Prostate gland (tissue), 2 donors: ENCODE measurements at regions not wholly inside any gene's neighbourhood (a gene's known extent, or its start where the extent isn't known, plus 50 kb on each side); places are given as distances from the start of the nearest gene placed in this dataset.

Experiments
- DNase-seq: peaks from one replicate; pipeline ENCODE4 v3.0.0-alpha.2; 2019; ENCODE audit warnings: low spot score
- H3K27ac ChIP-seq, 2 donors: fragments of 200-600 bp; sonication (generic); 2 replicates each; pipeline ENCODE4 v1.5.1; 2017 to 2019
- H3K27me3 ChIP-seq: fragments of 200-600 bp; sonication (generic); replicated peaks from 2 replicates; pipeline ENCODE4 v1.5.1; 2019; ENCODE audit not compliant: insufficient read depth
- H3K36me3 ChIP-seq, 2 donors: fragments of 200-600 bp; sonication (generic); 1 replicate in 1 of 2; 2 replicates in 1 of 2; pipeline versions ENCODE4 v1.5.1 to v1.8.1; 2017 to 2019
- H3K4me1 ChIP-seq: fragments of 200-600 bp; sonication (generic); replicated peaks from 2 replicates; pipeline ENCODE4 v1.5.1; 2019
- H3K4me3 ChIP-seq, 2 donors: fragments of 200-600 bp; sonication (generic); 2 replicates each; pipeline ENCODE4 v1.5.1; 2017 to 2019
- H3K9me3 ChIP-seq: fragments of 200-600 bp; sonication (generic); 2 replicates; pipeline ENCODE4 v1.5.1; 2017
- CTCF ChIP-seq, 4 experiments: fragments of 200-600 bp in 2 of 4; fragments of 450-650 bp in 2 of 4; sonication (generic) in 2 of 4; IDR thresholded peaks; 1 replicate in 3 of 4; 2 replicates in 1 of 4; pipeline ENCODE4 v1.5.1; 2016 to 2019; ENCODE audit warnings: antibody characterized with exemption in 4 of 4, mild to moderate bottlenecking in 2 of 4, moderate library complexity in 2 of 4
- POLR2A ChIP-seq: fragments of 450-650 bp; IDR thresholded peaks from one replicate; pipeline ENCODE4 v1.6.1; 2016; ENCODE audit warnings: antibody characterized with exemption, mild to moderate bottlenecking
- POLR2AphosphoS5 ChIP-seq: sonication (generic); formaldehyde crosslinking; IDR thresholded peaks from one replicate; pipeline ENCODE4 v1.6.1; 2017; ENCODE audit warnings: antibody characterized with exemption
- WGBS: methylation state at CpG from one replicate; pipeline ENCODE4 v1.1.5; 2018; 5-methylcytosine and 5-hydroxymethylcytosine counted together
- intact Hi-C: fragments of 100-400 bp; cut with DNase I; formaldehyde crosslinking; loops from one replicate; pipeline ENCODE4 v1.14.2; 2022

DNA sequence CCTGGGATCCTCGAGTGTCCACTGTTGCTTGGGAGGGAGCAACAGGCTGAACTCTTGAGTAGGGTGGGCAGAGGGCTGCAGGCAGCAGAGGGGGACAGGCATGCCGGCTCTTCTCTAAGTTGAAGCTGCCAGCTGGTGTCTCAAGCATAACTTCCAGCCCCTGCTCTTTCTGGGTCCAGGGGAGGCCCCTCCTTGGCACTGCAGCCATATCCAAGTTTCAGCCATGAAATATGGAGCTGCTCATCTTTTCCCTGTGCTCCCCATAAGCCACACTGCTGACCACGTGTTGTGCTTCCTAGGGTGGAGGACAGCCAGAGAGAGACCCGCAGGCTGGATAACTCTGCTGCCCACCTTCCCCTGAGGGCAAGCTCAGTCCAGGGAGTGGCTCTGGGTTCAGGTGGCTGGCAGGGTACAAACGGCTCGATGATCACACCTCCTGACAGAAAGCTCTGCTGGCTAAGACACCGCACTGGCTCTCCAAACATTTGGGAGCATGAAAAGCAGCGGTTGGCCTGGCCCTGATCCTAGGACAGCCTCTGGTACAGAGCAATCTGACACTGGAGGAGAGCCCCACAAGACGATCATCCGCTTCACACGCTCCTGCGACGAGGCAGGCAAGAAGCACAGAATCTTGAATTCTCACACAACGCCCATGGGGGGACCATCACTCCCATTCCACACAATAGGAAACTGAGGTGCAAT, 79.6 kb downstream of the PITPNM2 start:
- intact Hi-C loops, result no loop called here
- Histone ChIP-seq H3K27ac (peak overlapping the region in 1 of 2 donors; percentile 10), H3K9me3 (no peaks in the 10 kb centered on the region), H3K27me3 (no peaks in the 10 kb centered on the region), H3K4me1 (no peaks in the 10 kb centered on the region), H3K4me3 (no peak overlapping the region), H3K36me3 (no peaks in the 10 kb centered on the region)
- 19% methylated on average over 14 of the region's 14 CpGs for WGBS
- TF ChIP-seq POLR2A (no peak), POLR2AphosphoS5 (peak; percentile 23)
- DNase-seq, result no peak

GRCh38 chr12:123070267-123071081, 80.4 kb downstream of the PITPNM2 start:
- WGBS, result 55% methylated on average over 14 of the region's 14 CpGs
- H3K9me3 ChIP-seq, result no peaks in the 10 kb centered on the region
- H3K4me1 ChIP-seq, result no peaks in the 10 kb centered on the region
- H3K36me3 ChIP-seq, result no peaks in the 10 kb centered on the region
- intact Hi-C loops, result no loop called here
- TF ChIP-seq POLR2AphosphoS5 (no peak), POLR2A (no peak), CTCF (IDR thresholded peaks at IDR 0.05) (no peak)
- no peaks in the 10 kb centered on the region for H3K27me3 ChIP-seq
- peak overlapping the region in 1 of 2 donors; percentile 10 for H3K27ac ChIP-seq
- DNase-seq, result no peak
- no peak overlapping the region for H3K4me3 ChIP-seq

GRCh38 chr12:123069436-123070266, 81.2 kb downstream of the PITPNM2 start:
- no peak for DNase-seq
- Histone ChIP-seq H3K36me3 (no peaks in the 10 kb centered on the region), H3K4me1 (no peaks in the 10 kb centered on the region), H3K4me3 (no peak overlapping the region), H3K27me3 (no peaks in the 10 kb centered on the region), H3K27ac (no peak overlapping the region), H3K9me3 (no peaks in the 10 kb centered on the region)
- no peak for TF ChIP-seq POLR2AphosphoS5
- no peak for TF ChIP-seq CTCF (IDR thresholded peaks at IDR 0.05)
- TF ChIP-seq POLR2A, result no peak
- intact Hi-C loops, result no loop called here
- WGBS, result 81% methylated on average over 12 of the region's 12 CpGs

DNA sequence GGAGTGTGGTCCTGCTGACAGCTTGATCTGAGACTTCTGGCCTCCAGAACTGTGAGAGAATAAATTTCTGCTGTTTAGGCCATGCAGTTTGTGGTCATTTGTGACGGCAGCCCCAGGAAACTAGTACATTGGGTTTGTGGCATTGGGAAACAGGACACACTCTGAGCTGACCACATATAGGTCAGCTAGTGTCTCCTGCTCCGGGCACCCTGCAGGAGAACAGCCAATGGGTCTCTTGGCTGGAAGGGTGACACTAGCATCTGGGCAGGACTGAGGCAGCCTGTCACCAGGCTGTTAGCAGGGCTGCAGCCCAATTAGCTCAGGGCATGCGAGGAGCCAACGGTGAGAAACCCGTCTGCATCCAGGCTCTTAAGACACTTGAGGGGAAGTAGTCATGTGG, 83.2 kb downstream of the PITPNM2 start:
- no peak for DNase-seq
- Histone ChIP-seq H3K27ac (no peak overlapping the region), H3K4me1 (no peaks in the 10 kb centered on the region), H3K9me3 (no peaks in the 10 kb centered on the region), H3K4me3 (no peak overlapping the region), H3K36me3 (no peaks in the 10 kb centered on the region), H3K27me3 (no peaks in the 10 kb centered on the region)
- 95% methylated on average over 5 of the region's 5 CpGs for WGBS
- no peak for TF ChIP-seq POLR2A
- no peak for TF ChIP-seq POLR2AphosphoS5
- TF ChIP-seq CTCF (IDR thresholded peaks at IDR 0.05), result no peak
- intact Hi-C loops, result no loop called here

DNA sequence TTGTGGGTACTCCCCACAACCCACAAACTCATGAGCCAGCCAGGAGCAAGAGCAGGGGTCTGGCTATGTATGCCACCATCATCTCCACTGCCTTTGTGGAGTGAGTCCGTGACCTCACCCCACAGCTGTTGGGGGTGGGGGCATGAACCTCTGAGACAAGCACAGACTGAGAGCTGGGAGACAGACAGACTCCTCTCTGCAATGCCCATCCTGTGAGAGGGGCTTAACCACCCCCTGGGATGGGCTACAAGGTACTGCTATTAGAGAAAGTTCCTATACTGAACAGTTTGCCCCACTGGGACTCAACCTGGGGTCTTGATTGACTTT, 84.5 kb downstream of the PITPNM2 start:
- intact Hi-C loops, result no loop called here
- no peak for DNase-seq
- no peak overlapping the region for H3K4me3 ChIP-seq
- WGBS, result 100% methylated on average over 1 of the region's 1 CpG
- H3K9me3 ChIP-seq, result no peaks in the 10 kb centered on the region
- no peaks in the 10 kb centered on the region for H3K4me1 ChIP-seq
- H3K36me3 ChIP-seq, result no peaks in the 10 kb centered on the region
- no peak for TF ChIP-seq POLR2AphosphoS5
- no peak for TF ChIP-seq CTCF (IDR thresholded peaks at IDR 0.05)
- TF ChIP-seq POLR2A, result no peak
- no peaks in the 10 kb centered on the region for H3K27me3 ChIP-seq
- no peak overlapping the region for H3K27ac ChIP-seq
